VCaP (cell line): ENCODE measurements at regions not wholly inside any gene's neighbourhood (a gene's known extent, or its start where the extent isn't known, plus 50 kb on each side); places are given as distances from the start of the nearest gene placed in this dataset.

Experiments used
- H3K27ac ChIP-seq: fragments of 450-650 bp; 2 replicates; pipeline ENCODE4 v1.5.1; 2017
- CTCF ChIP-seq: fragments of 450-650 bp; conservative IDR thresholded peaks from 2 replicates; pipeline ENCODE4 v1.5.1; 2017; ENCODE audit warnings: mild to moderate bottlenecking, moderate library complexity

GRCh38 chr4:154013576-154013975 lies 224.7 kb upstream of the SFRP2 start:
- TF ChIP-seq CTCF = no peak
- H3K27ac ChIP-seq = no peak overlapping the region

DNA sequence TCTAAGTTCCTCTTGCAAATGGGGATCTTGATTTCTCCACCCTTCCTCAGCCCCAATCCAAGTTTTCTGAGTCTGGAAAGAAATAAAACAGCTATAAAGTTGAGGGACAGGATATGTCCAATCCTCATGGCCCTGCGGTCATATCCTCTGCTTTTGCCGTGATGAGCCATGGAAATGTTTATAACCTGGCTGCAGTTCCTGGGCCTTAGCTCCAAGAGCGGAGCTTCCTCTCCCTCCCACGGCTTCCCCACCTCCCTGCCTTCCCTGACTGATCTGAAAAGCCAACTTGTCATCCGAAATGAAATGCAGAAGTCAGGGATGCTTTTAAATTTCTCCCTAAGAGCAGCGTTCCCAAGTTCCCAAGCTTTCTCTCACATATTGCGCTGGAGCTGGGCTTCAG lies 221.5 kb upstream of the SFRP2 start:
- TF ChIP-seq CTCF = no peak
- H3K27ac ChIP-seq = no peak overlapping the region

- H3K27ac ChIP-seq = no peak overlapping the region
- no peak for TF ChIP-seq CTCF
Observed at GRCh38 chr4:154009788-154010187, 220.9 kb upstream of the SFRP2 start.

GRCh38 chr4:154009191-154009590 lies 220.3 kb upstream of the SFRP2 start:
- no peak overlapping the region for H3K27ac ChIP-seq
- TF ChIP-seq CTCF = no peak

DNA sequence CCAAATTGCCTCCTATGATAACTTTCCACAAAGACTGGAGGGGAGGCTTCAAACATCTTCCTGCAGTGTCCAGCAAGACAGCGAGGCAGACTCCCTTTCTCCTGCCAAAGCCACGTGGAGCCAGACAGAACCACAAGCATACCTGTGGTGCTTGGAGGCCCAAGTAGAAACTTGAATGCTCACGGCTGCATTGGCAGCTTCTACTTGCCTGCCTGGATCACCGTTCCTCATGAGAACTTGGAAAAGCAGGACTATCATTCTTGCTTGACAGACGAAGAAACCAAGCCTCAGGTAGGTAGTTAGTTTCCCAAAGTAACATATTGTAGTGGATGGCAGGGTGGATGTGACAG lies 216.3 kb upstream of the SFRP2 start:
- peak overlapping the region; percentile 84 for H3K27ac ChIP-seq
- TF ChIP-seq CTCF = no peak

DNA sequence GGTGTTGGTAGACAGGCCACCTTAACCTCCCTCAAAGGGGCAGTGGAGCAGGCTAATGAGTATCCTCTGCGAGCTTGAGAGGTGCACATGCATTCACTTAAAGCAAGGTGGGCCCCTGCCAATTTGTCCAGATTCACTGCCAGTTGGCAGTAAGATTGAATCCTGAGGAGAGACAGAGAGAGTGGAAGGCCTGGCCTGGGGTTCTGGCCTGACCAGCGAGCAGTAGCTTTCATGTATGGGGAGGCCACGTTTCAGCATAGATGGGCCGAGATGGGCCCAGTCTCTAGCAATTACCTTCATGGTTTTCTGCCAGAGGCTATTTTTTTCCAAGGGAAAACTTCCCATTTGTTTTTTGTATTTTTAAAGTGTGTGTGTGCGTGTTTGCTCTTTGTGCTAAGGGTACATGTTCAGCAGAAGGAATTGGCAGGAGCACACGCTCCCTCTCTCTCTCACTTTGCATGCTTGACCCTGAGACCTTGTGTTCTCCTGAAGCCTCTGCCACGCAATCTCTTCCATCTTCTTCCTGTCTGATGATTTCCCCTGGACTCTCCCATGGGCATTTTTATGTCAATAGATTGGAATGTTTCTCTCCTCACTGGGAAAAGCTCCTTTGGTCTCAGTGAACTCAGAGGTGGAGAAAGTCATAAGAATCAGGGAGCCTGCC lies 215.8 kb upstream of the SFRP2 start:
- H3K27ac ChIP-seq = peak overlapping the region; percentile 84
- TF ChIP-seq CTCF = no peak

DNA sequence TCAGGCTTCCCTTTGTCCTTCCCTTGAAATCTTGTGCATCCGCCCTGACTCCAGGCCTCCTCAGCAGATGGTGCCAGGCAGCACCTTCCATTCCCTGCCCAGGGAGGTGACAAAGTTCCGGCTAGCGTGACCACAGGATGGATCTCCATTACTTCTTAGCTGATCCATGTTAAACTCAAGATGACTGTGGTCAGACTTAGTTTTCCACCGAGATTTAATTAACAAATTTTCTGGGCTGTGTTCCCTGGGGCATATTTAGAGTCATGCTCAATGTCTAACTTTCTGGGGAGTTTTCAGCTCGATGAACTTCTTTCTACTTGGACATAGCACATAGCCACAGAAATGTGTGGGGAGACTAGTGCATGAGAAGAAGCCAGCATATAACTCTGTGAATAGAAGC lies 215.1 kb upstream of the SFRP2 start:
- no peak for TF ChIP-seq CTCF
- peak overlapping the region; percentile 84 for H3K27ac ChIP-seq
